Transverse colon (tissue), 4 donors: ENCODE measurements at regions not wholly inside any gene's neighbourhood (a gene's known extent, or its start where the extent isn't known, plus 50 kb on each side); places are given as distances from the start of the nearest gene placed in this dataset.

Source experiments
- DNase-seq: peaks from one replicate; pipeline ENCODE4 v3.0.0-alpha.2; 2019
- H3K27ac ChIP-seq, 4 donors: fragments of 200-600 bp; sonication (generic); 2 replicates each; pipeline ENCODE4 v1.5.1; 2016 to 2018; ENCODE audit warnings: inconsistent platforms in 4 of 4
- H3K27me3 ChIP-seq: fragments of 200-600 bp; sonication (generic); 2 replicates; pipeline ENCODE4 v1.5.1; 2017; ENCODE audit warnings: inconsistent platforms
- H3K36me3 ChIP-seq, 4 donors: fragments of 200-600 bp; sonication (generic); 2 replicates each; pipeline ENCODE4 v1.5.1; 2017 to 2019; ENCODE audit warnings: inconsistent platforms in 4 of 4
- H3K4me1 ChIP-seq, 4 donors: fragments of 200-600 bp; sonication (generic); 2 replicates each; pipeline ENCODE4 v1.5.1; 2017 to 2020; ENCODE audit warnings: inconsistent platforms in 4 of 4
- H3K4me3 ChIP-seq, 4 donors: fragments of 200-600 bp; sonication (generic); 1 replicate in 1 of 4; 2 replicates in 3 of 4; pipeline versions ENCODE4 v1.5.1 to v1.6.1; 2017 to 2019; ENCODE audit warnings: inconsistent platforms in 4 of 4
- H3K9me3 ChIP-seq, 2 donors: fragments of 200-600 bp; sonication (generic); 2 replicates each; pipeline ENCODE4 v1.5.1; 2017 to 2019; ENCODE audit warnings: inconsistent platforms in 2 of 2
- CTCF ChIP-seq, 5 experiments: fragments of 200-600 bp in 3 of 5; fragments of 450-650 bp in 2 of 5; sonication (generic) in 3 of 5; IDR thresholded peaks; 1 replicate in 2 of 5; 2 replicates in 3 of 5; pipeline ENCODE4 v1.5.1; 2016 to 2017; ENCODE audit warnings: antibody characterized with exemption in 5 of 5, inconsistent platforms in 3 of 5, mild to moderate bottlenecking in 2 of 5, moderate library complexity in 1 of 5
- EP300 ChIP-seq: sonication (generic); formaldehyde crosslinking; IDR thresholded peaks from one replicate; pipeline ENCODE4 v1.6.1; 2017; ENCODE audit warnings: antibody characterized with exemption, low read depth
- POLR2A ChIP-seq: fragments of 450-650 bp; IDR thresholded peaks from one replicate; pipeline ENCODE4 v1.6.1; 2016; ENCODE audit warnings: antibody characterized with exemption, mild to moderate bottlenecking, moderate library complexity
- POLR2AphosphoS5 ChIP-seq, 3 donors: sonication (generic); formaldehyde crosslinking; IDR thresholded peaks; one replicate each; pipeline ENCODE4 v1.6.1; 2016; ENCODE audit warnings: antibody characterized with exemption in 3 of 3
- WGBS, 2 donors: methylation state at CpG; one replicate each; pipeline ENCODE4 v1.1.5; 2018; ENCODE audit warnings: low coverage in 1 of 2; 5-methylcytosine and 5-hydroxymethylcytosine counted together
- in situ Hi-C, 4 donors: fragments of 200-750 bp; cut with MboI; loops; one replicate each; pipeline versions ENCODE4 v1.15.0 to v1.15.1; 2017; ENCODE audit warnings: low sequenced_read_pairs in 3 of 4, low pct_ligation_motif_present in 1 of 4, low pct_unique_long_range_greater_than_20kb in 1 of 4
- intact Hi-C: fragments of 100-400 bp; cut with DNase I; formaldehyde crosslinking; loops from one replicate; pipeline ENCODE4 v1.15.1; 2023; ENCODE audit warnings: low total_unique reads

GRCh38 chr3:105157766-105158085 lies 209.0 kb upstream of the ALCAM start:
- Histone ChIP-seq H3K4me1 (no peaks in the 10 kb centered on the region), H3K27ac (no peak overlapping the region), H3K9me3 (no peaks in the 10 kb centered on the region), H3K27me3 (no peaks in the 10 kb centered on the region), H3K4me3 (no peak overlapping the region), H3K36me3 (no peaks in the 10 kb centered on the region)
- WGBS, 2 donors, result 92% methylated on average over 2 of the region's 3 CpGs; no CpG with 5 or more reads in 1 of the 2 donors
- in situ Hi-C loops, result no loop called here
- DNase-seq, result no peak
- intact Hi-C loops, result no loop called here
- TF ChIP-seq EP300, result no peak
- TF ChIP-seq CTCF (IDR thresholded peaks at IDR 0.05), result no peak
- TF ChIP-seq POLR2AphosphoS5 (IDR thresholded peaks at IDR 0.05), result no peak
- TF ChIP-seq POLR2A, result no peak

- Histone ChIP-seq H3K36me3 (no peaks in the 10 kb centered on the region), H3K27me3 (no peaks in the 10 kb centered on the region), H3K9me3 (no peaks in the 10 kb centered on the region), H3K4me3 (no peak overlapping the region), H3K27ac (no peak overlapping the region), H3K4me1 (no peaks in the 10 kb centered on the region)
- TF ChIP-seq EP300 (no peak), POLR2AphosphoS5 (IDR thresholded peaks at IDR 0.05) (no peak), CTCF (IDR thresholded peaks at IDR 0.05) (no peak), POLR2A (no peak)
- no peak for DNase-seq
- in situ Hi-C loops, result no loop called here
- intact Hi-C loops, result no loop called here
Measured at GRCh38 chr3:105158286-105158685, 208.4 kb upstream of the ALCAM start.

GRCh38 chr3:105162448-105162847 lies 204.3 kb upstream of the ALCAM start:
- Histone ChIP-seq H3K27ac (no peak overlapping the region), H3K27me3 (no peaks in the 10 kb centered on the region), H3K4me3 (no peak overlapping the region), H3K36me3 (no peaks in the 10 kb centered on the region), H3K4me1 (no peaks in the 10 kb centered on the region), H3K9me3 (no peaks in the 10 kb centered on the region)
- no peak for TF ChIP-seq EP300
- TF ChIP-seq POLR2A, result no peak
- no peak for TF ChIP-seq POLR2AphosphoS5 (IDR thresholded peaks at IDR 0.05)
- TF ChIP-seq CTCF (IDR thresholded peaks at IDR 0.05), result no peak
- WGBS, 2 donors, result 57 to 78% methylated on average over 1 of the region's 1 CpG
- in situ Hi-C loops (no loop called here), intact Hi-C loops (no loop called here)
- no peak for DNase-seq

- no peaks in the 10 kb centered on the region for H3K4me1 ChIP-seq
- WGBS, 2 donors, result 50 to 51% methylated on average over 1 of the region's 1 CpG
- no peak for DNase-seq
- in situ Hi-C loops (no loop called here), intact Hi-C loops (no loop called here)
- TF ChIP-seq EP300 (no peak), POLR2AphosphoS5 (IDR thresholded peaks at IDR 0.05) (no peak), CTCF (IDR thresholded peaks at IDR 0.05) (no peak), POLR2A (no peak)
- H3K27me3 ChIP-seq, result no peaks in the 10 kb centered on the region
- H3K36me3 ChIP-seq, result no peaks in the 10 kb centered on the region
- H3K27ac ChIP-seq, result no peak overlapping the region
- H3K4me3 ChIP-seq, result no peak overlapping the region
- no peaks in the 10 kb centered on the region for H3K9me3 ChIP-seq
Measured at GRCh38 chr3:105166893-105167292, 199.8 kb upstream of the ALCAM start.
